ENCODE measurements at regions not wholly inside any gene's neighbourhood (a gene's known extent, or its start where the extent isn't known, plus 50 kb on each side); places are given as distances from the start of the nearest gene placed in this dataset.

DNA sequence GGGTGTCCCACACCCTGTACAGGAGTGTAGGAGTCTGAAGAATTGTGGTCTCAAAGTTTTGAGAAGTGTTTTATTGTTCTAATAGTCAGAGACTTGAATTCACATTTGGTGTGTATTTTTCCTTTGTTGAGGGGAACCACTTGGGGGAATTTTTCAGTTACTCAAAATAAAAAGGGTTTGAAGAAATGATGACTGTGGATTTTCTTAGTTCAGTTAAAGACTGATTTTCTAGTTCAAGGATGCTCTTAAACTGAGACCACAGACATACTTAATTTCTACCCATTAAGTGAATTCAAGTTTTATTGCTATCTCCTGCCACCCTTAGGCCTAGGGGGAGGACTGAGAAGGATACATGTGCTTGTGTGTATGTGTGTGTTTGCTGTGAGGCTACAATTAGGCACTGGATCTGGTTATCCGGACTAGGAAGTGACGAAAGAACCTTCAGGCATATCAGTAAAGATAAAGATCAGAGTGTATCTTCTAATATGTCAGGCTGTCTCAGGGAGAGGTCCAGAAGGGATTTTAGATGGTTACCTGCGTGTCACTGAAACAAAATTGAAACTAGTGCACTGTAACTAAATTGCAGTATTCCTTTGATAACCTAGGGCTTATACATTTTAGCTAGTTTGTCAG, 234.9 kb upstream of the DACH1 start:
- ChIA-PET CTCF (no interaction called here), POLR2A (no interaction called here)
- no peak overlapping the region for H3K4me3 ChIP-seq (ENCODE audit: low read depth, low read length)
- TF ChIP-seq, protein P1, sequence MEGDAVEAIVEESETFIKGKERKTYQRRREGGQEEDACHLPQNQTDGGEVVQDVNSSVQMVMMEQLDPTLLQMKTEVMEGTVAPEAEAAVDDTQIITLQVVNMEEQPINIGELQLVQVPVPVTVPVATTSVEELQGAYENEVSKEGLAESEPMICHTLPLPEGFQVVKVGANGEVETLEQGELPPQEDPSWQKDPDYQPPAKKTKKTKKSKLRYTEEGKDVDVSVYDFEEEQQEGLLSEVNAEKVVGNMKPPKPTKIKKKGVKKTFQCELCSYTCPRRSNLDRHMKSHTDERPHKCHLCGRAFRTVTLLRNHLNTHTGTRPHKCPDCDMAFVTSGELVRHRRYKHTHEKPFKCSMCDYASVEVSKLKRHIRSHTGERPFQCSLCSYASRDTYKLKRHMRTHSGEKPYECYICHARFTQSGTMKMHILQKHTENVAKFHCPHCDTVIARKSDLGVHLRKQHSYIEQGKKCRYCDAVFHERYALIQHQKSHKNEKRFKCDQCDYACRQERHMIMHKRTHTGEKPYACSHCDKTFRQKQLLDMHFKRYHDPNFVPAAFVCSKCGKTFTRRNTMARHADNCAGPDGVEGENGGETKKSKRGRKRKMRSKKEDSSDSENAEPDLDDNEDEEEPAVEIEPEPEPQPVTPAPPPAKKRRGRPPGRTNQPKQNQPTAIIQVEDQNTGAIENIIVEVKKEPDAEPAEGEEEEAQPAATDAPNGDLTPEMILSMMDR (IDR thresholded peaks at IDR 0.05; ENCODE audit: insufficient read depth in 1 of 2, low read depth in 1 of 2, low read length in 1 of 2, severe bottlenecking in 1 of 2, unreplicated experiment in 1 of 2), result no peak
- no peak overlapping the region for H3K4me3 Mint-ChIP-seq (ENCODE audit: unreplicated experiment)
- H3K4me1 ChIP-seq, result no peaks in the 10 kb centered on the region
- no peaks in the 10 kb centered on the region for H3K36me3 ChIP-seq (ENCODE audit: control insufficient read depth, insufficient read depth, low read length)
- no peaks in the 10 kb centered on the region for H3K9me3 ChIP-seq
- no peak overlapping the region for H3K27ac Mint-ChIP-seq (ENCODE audit: unreplicated experiment)
- no TSS peak for BruUV-seq (replicated peaks)
- no peaks in the 10 kb centered on the region for H3K4me1 Mint-ChIP-seq (ENCODE audit: low read depth, unreplicated experiment)
- H3K9me3 Mint-ChIP-seq (ENCODE audit: unreplicated experiment), result no peaks in the 10 kb centered on the region
- no peaks in the 10 kb centered on the region for H3K27me3 ChIP-seq (replicated peaks; ENCODE audit: control insufficient read depth, insufficient read depth, low read length)
- no peaks in the 10 kb centered on the region for H3K27me3 Mint-ChIP-seq (ENCODE audit: insufficient read depth, unreplicated experiment)
- H3K36me3 Mint-ChIP-seq (ENCODE audit: insufficient read depth, unreplicated experiment), result no peaks in the 10 kb centered on the region
- intact Hi-C loops (cut with micrococcal nuclease; ENCODE audit: unreplicated experiment), result no loop called here
- DNase-seq, result no peak

DNA sequence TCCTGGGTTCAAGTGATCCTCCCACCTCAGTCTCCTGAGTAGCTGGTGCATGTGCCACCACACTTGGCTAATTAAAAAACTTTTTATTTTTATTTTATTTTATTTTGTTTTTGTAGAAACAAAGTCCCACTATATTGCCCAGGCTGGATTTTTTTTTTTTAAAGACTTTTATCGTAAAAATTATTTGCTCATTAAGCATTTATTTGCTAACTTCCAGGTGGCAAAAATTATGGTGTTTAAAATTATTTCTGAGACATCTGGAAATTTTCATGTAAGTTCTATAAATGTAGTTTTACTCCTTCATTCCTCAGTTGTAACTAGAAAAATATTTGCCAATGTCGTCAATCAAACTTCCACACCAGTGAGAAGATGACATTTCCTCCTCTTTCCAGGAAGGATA, 233.3 kb upstream of the DACH1 start:
- BruUV-seq (replicated peaks), result no TSS peak
- no peaks in the 10 kb centered on the region for H3K27me3 ChIP-seq (replicated peaks; ENCODE audit: control insufficient read depth, insufficient read depth, low read length)
- TF ChIP-seq, protein P1 (IDR thresholded peaks at IDR 0.05; ENCODE audit: insufficient read depth in 1 of 2, low read depth in 1 of 2, low read length in 1 of 2, severe bottlenecking in 1 of 2, unreplicated experiment in 1 of 2), result no peak
- H3K4me3 ChIP-seq (ENCODE audit: low read depth, low read length), result no peak overlapping the region
- H3K27me3 Mint-ChIP-seq (ENCODE audit: insufficient read depth, unreplicated experiment), result peaks cover 7% of the 10 kb centered on the region
- no peaks in the 10 kb centered on the region for H3K4me1 Mint-ChIP-seq (ENCODE audit: low read depth, unreplicated experiment)
- H3K9me3 ChIP-seq, result no peaks in the 10 kb centered on the region
- no peaks in the 10 kb centered on the region for H3K36me3 Mint-ChIP-seq (ENCODE audit: insufficient read depth, unreplicated experiment)
- H3K4me1 ChIP-seq, result no peaks in the 10 kb centered on the region
- no peak overlapping the region for H3K4me3 Mint-ChIP-seq (ENCODE audit: unreplicated experiment)
- no peak for DNase-seq
- intact Hi-C loops (cut with micrococcal nuclease; ENCODE audit: unreplicated experiment), result no loop called here
- H3K27ac Mint-ChIP-seq (ENCODE audit: unreplicated experiment), result no peak overlapping the region
- no peaks in the 10 kb centered on the region for H3K9me3 Mint-ChIP-seq (ENCODE audit: unreplicated experiment)
- CTCF ChIA-PET, result no interaction called here
- POLR2A ChIA-PET, result no interaction called here
- no peaks in the 10 kb centered on the region for H3K36me3 ChIP-seq (ENCODE audit: control insufficient read depth, insufficient read depth, low read length)

DNA sequence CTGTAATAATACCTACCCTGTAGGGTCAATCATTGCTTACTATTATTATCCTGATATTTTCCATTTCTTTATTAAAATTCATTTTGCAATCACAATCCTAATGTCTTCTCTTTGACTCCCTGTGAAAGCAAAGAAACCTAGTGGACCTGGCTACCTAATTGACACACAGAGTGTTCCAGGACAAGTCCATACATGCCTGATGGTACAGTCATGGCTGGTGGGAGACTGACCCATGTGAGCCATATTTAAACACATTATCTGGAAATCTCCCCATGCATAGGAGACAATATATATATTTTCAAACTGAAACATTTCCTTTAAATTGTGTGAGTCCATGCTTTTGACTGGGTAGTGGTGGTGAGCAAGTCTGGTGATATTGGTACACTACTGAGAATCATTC, 230.6 kb upstream of the DACH1 start:
- Mint-ChIP-seq H3K27ac (ENCODE audit: unreplicated experiment) (no peak overlapping the region), H3K27me3 (ENCODE audit: insufficient read depth, unreplicated experiment) (peaks cover 7% of the 10 kb centered on the region), H3K9me3 (ENCODE audit: unreplicated experiment) (no peaks in the 10 kb centered on the region), H3K4me1 (ENCODE audit: low read depth, unreplicated experiment) (no peaks in the 10 kb centered on the region), H3K4me3 (ENCODE audit: unreplicated experiment) (no peak overlapping the region), H3K36me3 (ENCODE audit: insufficient read depth, unreplicated experiment) (no peaks in the 10 kb centered on the region)
- H3K9me3 ChIP-seq, result no peaks in the 10 kb centered on the region
- DNase-seq, result no peak
- no peaks in the 10 kb centered on the region for H3K27me3 ChIP-seq (replicated peaks; ENCODE audit: control insufficient read depth, insufficient read depth, low read length)
- no peaks in the 10 kb centered on the region for H3K36me3 ChIP-seq (ENCODE audit: control insufficient read depth, insufficient read depth, low read length)
- intact Hi-C loops (cut with micrococcal nuclease; ENCODE audit: unreplicated experiment), result no loop called here
- CTCF ChIA-PET, result no interaction called here
- H3K4me3 ChIP-seq (ENCODE audit: low read depth, low read length), result no peak overlapping the region
- POLR2A ChIA-PET, result no interaction called here
- TF ChIP-seq, protein P1 (IDR thresholded peaks at IDR 0.05; ENCODE audit: insufficient read depth in 1 of 2, low read depth in 1 of 2, low read length in 1 of 2, severe bottlenecking in 1 of 2, unreplicated experiment in 1 of 2), result no peak
- no TSS peak for BruUV-seq (replicated peaks)
- no peaks in the 10 kb centered on the region for H3K4me1 ChIP-seq
